ENCODE measurements at regions not wholly inside any gene's neighbourhood (a gene's known extent, or its start where the extent isn't known, plus 50 kb on each side); places are given as distances from the start of the nearest gene placed in this dataset.

GRCh38 chr4:123037804-123038203 is 115.4 kb upstream of the NUDT6 start:
- ChIA-PET CTCF (interaction anchor here (0.7 kb wide), 1 partner anchor 72 kb away, joined by 3 read pairs; no protein-coding TSS in a partner anchor), POLR2A (ENCODE audit: unreplicated experiment) (no interaction called here)
- TF ChIP-seq SMC3 (IDR thresholded peaks at IDR 0.05; ENCODE audit: low read depth, low read length) (no peak), RFX5 (IDR thresholded peaks at IDR 0.05; ENCODE audit: low read depth, low read length) (no peak), NFE2L2 (IDR thresholded peaks at IDR 0.05; ENCODE audit: low read depth, low read length) (no peak), CHD1 (IDR thresholded peaks at IDR 0.05; ENCODE audit: low read depth, low read length) (no peak), RCOR1 (IDR thresholded peaks at IDR 0.05; ENCODE audit: insufficient replicate concordance, low read length) (no peak), MAZ (IDR thresholded peaks at IDR 0.05; ENCODE audit: borderline replicate concordance, low read depth, low read length) (no peak), BHLHE40 (IDR thresholded peaks at IDR 0.05; ENCODE audit: low read depth, low read length) (no peak), POLR2A (IDR thresholded peaks at IDR 0.05; ENCODE audit: low read depth, low read length) (no peak), FOS (IDR thresholded peaks at IDR 0.05; ENCODE audit: low read depth, low read length) (no peak), CEBPB (IDR thresholded peaks at IDR 0.05; ENCODE audit: low read depth, low read length) (no peak), MAFK (IDR thresholded peaks at IDR 0.05; ENCODE audit: low read depth, low read length) (no peak), MXI1 (IDR thresholded peaks at IDR 0.05; ENCODE audit: borderline replicate concordance, low read depth, low read length) (no peak), RAD21 (IDR thresholded peaks at IDR 0.05; ENCODE audit: low read length) (no peak)
- TF ChIP-seq, protein P1, sequence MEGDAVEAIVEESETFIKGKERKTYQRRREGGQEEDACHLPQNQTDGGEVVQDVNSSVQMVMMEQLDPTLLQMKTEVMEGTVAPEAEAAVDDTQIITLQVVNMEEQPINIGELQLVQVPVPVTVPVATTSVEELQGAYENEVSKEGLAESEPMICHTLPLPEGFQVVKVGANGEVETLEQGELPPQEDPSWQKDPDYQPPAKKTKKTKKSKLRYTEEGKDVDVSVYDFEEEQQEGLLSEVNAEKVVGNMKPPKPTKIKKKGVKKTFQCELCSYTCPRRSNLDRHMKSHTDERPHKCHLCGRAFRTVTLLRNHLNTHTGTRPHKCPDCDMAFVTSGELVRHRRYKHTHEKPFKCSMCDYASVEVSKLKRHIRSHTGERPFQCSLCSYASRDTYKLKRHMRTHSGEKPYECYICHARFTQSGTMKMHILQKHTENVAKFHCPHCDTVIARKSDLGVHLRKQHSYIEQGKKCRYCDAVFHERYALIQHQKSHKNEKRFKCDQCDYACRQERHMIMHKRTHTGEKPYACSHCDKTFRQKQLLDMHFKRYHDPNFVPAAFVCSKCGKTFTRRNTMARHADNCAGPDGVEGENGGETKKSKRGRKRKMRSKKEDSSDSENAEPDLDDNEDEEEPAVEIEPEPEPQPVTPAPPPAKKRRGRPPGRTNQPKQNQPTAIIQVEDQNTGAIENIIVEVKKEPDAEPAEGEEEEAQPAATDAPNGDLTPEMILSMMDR (conservative IDR thresholded peaks at IDR 0.05; ENCODE audit: low read depth, low read length), result no peak
- TF ChIP-seq, protein P2, sequence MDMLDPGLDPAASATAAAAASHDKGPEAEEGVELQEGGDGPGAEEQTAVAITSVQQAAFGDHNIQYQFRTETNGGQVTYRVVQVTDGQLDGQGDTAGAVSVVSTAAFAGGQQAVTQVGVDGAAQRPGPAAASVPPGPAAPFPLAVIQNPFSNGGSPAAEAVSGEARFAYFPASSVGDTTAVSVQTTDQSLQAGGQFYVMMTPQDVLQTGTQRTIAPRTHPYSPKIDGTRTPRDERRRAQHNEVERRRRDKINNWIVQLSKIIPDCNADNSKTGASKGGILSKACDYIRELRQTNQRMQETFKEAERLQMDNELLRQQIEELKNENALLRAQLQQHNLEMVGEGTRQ (IDR thresholded peaks at IDR 0.05; ENCODE audit: low read depth, low read length), result no peak
- TF ChIP-seq, protein P3, sequence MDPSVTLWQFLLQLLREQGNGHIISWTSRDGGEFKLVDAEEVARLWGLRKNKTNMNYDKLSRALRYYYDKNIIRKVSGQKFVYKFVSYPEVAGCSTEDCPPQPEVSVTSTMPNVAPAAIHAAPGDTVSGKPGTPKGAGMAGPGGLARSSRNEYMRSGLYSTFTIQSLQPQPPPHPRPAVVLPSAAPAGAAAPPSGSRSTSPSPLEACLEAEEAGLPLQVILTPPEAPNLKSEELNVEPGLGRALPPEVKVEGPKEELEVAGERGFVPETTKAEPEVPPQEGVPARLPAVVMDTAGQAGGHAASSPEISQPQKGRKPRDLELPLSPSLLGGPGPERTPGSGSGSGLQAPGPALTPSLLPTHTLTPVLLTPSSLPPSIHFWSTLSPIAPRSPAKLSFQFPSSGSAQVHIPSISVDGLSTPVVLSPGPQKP (IDR thresholded peaks at IDR 0.05; ENCODE audit: borderline replicate concordance, low read depth, low read length), result no peak
- no peak overlapping the region for H3K27ac ChIP-seq (ENCODE audit: insufficient read depth, low read length)
- no CpG with 5 or more reads among the region's 1 CpG for WGBS, 2 experiments (ENCODE audit: extremely low coverage in 2 of 2, insufficient read length in 1 of 2)
- intact Hi-C loops (cut with micrococcal nuclease), result no loop called here
- H3K18ac ChIP-seq (ENCODE audit: low read depth, low read length), result no peak overlapping the region
- peaks cover 2% of the 10 kb centered on the region; the same call in 1 of the 2 replicates for H3K9me3 ChIP-seq (ENCODE audit: control insufficient read depth, insufficient read depth, low read length)
- no peak overlapping the region for H4K91ac ChIP-seq (ENCODE audit: insufficient read depth, low read depth, low read length)
- no peak overlapping the region for H4K8ac ChIP-seq (ENCODE audit: low read depth in 2 of 2, low read length in 2 of 2)
- no peak overlapping the region for H3K4me3 ChIP-seq (ENCODE audit: insufficient read depth, low read depth, low read length)
- no TSS peak for BruUV-seq (replicated peaks)
- no peak overlapping the region for H2AK5ac ChIP-seq (ENCODE audit: low read depth, low read length)
- dilution Hi-C loops (cut with HindIII; ENCODE audit: low sequenced_read_pairs, unreplicated experiment), result no loop called here
- H4K5ac ChIP-seq (ENCODE audit: low read depth, low read length), result no peak overlapping the region
- no peaks in the 10 kb centered on the region for H3K36me3 ChIP-seq (ENCODE audit: control insufficient read depth, insufficient read depth, low read length)
- ATAC-seq (ENCODE audit: low read depth) (peak; percentile 71), DNase-seq (peak; percentile 54)
- in situ Hi-C loops (cut with MboI; ENCODE audit: low sequenced_read_pairs), result no loop called here
- H2BK120ac ChIP-seq (ENCODE audit: low read depth, low read length), result no peak overlapping the region
- H3K9me1 ChIP-seq (ENCODE audit: insufficient read depth, low read length), result peaks cover 2% of the 10 kb centered on the region; the same call in 1 of the 2 replicates
- H2BK15ac ChIP-seq (ENCODE audit: low read depth, low read length), result no peak overlapping the region
- H3K9ac ChIP-seq (ENCODE audit: low read depth, low read length), result no peak overlapping the region
- H3K14ac ChIP-seq (replicated peaks; ENCODE audit: low read depth, low read length), result no peak overlapping the region
- H4K20me1 ChIP-seq (ENCODE audit: insufficient read depth, low read length), result no peaks in the 10 kb centered on the region
- no peak overlapping the region for H2BK20ac ChIP-seq (ENCODE audit: low read depth, low read length)
- H2BK5ac ChIP-seq (ENCODE audit: low read depth, low read length, poor library complexity, severe bottlenecking), result no peak overlapping the region
- H3K4me2 ChIP-seq (ENCODE audit: low read depth, low read length), result no peak overlapping the region
- H2AFZ ChIP-seq (replicated peaks; ENCODE audit: low read length, poor library complexity), result no peak overlapping the region
- H3K4me1 ChIP-seq (ENCODE audit: control insufficient read depth, insufficient read depth, low read length), result peaks cover 3% of the 10 kb centered on the region
- H3K23ac ChIP-seq (ENCODE audit: low read depth, low read length), result no peak overlapping the region
- no peaks in the 10 kb centered on the region for H3K27me3 ChIP-seq (ENCODE audit: control insufficient read depth, insufficient read depth, low read length)
- no peak overlapping the region for H3K56ac ChIP-seq (ENCODE audit: extremely low read depth, insufficient read depth, low read length)
- no peak overlapping the region for H3K4ac ChIP-seq (ENCODE audit: low read depth, low read length)
- no peak overlapping the region for H2AK9ac ChIP-seq (replicated peaks; ENCODE audit: low read depth, low read length, poor library complexity)
- peaks cover 0 to 3% of the 10 kb centered on the region in 2 experiments; a peak in 2 of 4 replicates for H3K79me1 ChIP-seq (ENCODE audit: low read depth in 1 of 2, low read length in 2 of 2)
